ENCODE measurements at regions not wholly inside any gene's neighbourhood (a gene's known extent, or its start where the extent isn't known, plus 50 kb on each side); places are given as distances from the start of the nearest gene placed in this dataset.

DNA sequence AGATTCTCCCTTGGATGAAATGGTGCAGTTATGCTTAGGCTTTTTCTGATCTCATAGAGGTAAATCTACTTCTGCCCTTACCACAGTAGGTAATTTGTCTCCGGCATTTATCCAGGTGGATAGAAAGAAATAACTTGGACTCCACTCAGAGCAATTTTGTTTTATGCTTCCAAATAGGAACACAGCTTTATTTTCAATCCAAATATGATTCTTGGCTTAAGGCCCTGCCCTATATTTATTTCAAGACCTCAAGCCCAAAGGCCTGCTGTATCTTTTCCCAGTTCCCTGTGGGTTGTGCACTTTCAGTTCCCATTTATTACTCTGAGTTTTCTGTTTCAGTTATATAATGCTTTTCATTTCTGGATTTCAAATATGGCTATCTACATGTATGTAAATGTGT lies 274.2 kb upstream of the SMC2 start:
- no peaks in the 10 kb centered on the region for H3K27me3 Mint-ChIP-seq
- DNase-seq (ENCODE audit: extremely low spot score, unreplicated experiment), result no peak
- no peak overlapping the region for H3K4me3 Mint-ChIP-seq
- TF ChIP-seq, protein P1, sequence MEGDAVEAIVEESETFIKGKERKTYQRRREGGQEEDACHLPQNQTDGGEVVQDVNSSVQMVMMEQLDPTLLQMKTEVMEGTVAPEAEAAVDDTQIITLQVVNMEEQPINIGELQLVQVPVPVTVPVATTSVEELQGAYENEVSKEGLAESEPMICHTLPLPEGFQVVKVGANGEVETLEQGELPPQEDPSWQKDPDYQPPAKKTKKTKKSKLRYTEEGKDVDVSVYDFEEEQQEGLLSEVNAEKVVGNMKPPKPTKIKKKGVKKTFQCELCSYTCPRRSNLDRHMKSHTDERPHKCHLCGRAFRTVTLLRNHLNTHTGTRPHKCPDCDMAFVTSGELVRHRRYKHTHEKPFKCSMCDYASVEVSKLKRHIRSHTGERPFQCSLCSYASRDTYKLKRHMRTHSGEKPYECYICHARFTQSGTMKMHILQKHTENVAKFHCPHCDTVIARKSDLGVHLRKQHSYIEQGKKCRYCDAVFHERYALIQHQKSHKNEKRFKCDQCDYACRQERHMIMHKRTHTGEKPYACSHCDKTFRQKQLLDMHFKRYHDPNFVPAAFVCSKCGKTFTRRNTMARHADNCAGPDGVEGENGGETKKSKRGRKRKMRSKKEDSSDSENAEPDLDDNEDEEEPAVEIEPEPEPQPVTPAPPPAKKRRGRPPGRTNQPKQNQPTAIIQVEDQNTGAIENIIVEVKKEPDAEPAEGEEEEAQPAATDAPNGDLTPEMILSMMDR (conservative IDR thresholded peaks at IDR 0.05), result no peak
- no peak overlapping the region for H3K27ac Mint-ChIP-seq
- H3K36me3 Mint-ChIP-seq, result no peaks in the 10 kb centered on the region
- H3K9me3 Mint-ChIP-seq, result no peaks in the 10 kb centered on the region
- no peaks in the 10 kb centered on the region for H3K4me1 Mint-ChIP-seq (ENCODE audit: unreplicated experiment)

DNA sequence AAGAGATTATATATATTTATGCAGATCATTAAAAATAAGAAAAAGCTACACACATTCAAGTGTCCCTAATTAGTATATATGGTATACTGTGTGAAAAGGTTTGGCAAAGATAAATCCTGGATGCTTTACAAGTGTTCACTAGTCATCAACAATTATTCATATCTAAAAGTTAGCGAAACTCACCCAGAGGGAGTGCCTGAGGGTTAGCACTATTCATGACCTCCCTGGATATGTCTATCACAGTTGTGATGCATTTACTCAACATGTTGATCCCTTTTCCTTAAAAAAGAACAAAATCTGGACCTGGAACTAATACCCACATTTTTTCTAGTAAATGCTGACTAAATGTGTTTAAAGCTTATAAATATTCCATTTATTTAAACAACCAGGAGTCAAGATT lies 273.0 kb upstream of the SMC2 start:
- H3K27ac Mint-ChIP-seq, result no peak overlapping the region
- H3K27me3 Mint-ChIP-seq, result no peaks in the 10 kb centered on the region
- no peak overlapping the region for H3K4me3 Mint-ChIP-seq
- TF ChIP-seq, protein P1 (conservative IDR thresholded peaks at IDR 0.05), result no peak
- no peak for DNase-seq (ENCODE audit: extremely low spot score, unreplicated experiment)
- H3K4me1 Mint-ChIP-seq (ENCODE audit: unreplicated experiment), result no peaks in the 10 kb centered on the region
- no peaks in the 10 kb centered on the region for H3K9me3 Mint-ChIP-seq
- H3K36me3 Mint-ChIP-seq, result no peaks in the 10 kb centered on the region

DNA sequence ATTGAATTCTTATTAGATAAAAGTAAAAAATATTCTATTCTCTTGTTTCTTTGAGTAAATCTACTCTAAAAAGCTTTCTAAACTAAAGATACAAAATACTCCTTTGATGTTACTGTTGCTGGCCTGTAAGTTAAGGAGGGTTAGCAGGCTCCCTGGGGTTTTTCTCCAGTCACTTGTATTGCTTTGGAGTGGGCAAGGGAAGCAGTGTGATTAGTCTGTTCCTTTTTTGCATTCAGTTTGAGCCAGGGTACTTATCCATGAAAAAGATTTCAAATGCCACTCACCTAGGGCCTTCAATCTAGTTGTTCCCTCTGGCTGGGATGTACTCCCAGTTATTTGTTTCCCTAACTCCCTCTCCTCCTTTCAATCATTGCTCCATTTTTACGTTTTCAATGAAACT lies 256.2 kb upstream of the SMC2 start:
- Mint-ChIP-seq H3K36me3 (no peaks in the 10 kb centered on the region), H3K4me3 (no peak overlapping the region)

DNA sequence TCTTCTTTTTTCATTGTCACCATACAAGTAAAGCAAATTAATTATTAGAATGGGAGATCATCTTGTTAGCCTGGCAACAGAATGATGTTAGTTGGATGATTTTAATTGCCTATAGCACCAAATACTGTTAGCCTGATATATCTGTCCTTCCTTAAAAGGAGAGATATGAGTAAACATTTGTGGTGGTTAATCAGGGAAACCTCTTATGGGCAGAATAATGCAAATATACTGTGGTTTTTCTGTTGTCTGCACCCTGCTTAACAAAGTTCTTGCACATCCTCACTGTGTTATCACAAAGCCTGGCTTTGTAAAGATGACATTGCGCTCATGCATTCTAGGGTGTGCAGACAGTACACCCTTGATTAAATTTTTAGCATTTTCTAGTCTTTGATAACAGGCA lies 254.9 kb upstream of the SMC2 start:
- TF ChIP-seq, protein P1 (conservative IDR thresholded peaks at IDR 0.05), result no peak
- Mint-ChIP-seq H3K4me3 (no peak overlapping the region), H3K27me3 (no peaks in the 10 kb centered on the region), H3K36me3 (no peaks in the 10 kb centered on the region), H3K27ac (no peak overlapping the region), H3K4me1 (ENCODE audit: unreplicated experiment) (no peaks in the 10 kb centered on the region), H3K9me3 (no peaks in the 10 kb centered on the region)
- DNase-seq (ENCODE audit: extremely low spot score, unreplicated experiment), result no peak

More for the DNA sequence above, 256.2 kb upstream of the SMC2 start:
- Mint-ChIP-seq H3K9me3 (no peaks in the 10 kb centered on the region), H3K27ac (no peak overlapping the region), H3K4me1 (ENCODE audit: unreplicated experiment) (no peaks in the 10 kb centered on the region), H3K27me3 (no peaks in the 10 kb centered on the region)
- no peak for DNase-seq (ENCODE audit: extremely low spot score, unreplicated experiment)
- TF ChIP-seq, protein P1 (conservative IDR thresholded peaks at IDR 0.05), result no peak

DNA sequence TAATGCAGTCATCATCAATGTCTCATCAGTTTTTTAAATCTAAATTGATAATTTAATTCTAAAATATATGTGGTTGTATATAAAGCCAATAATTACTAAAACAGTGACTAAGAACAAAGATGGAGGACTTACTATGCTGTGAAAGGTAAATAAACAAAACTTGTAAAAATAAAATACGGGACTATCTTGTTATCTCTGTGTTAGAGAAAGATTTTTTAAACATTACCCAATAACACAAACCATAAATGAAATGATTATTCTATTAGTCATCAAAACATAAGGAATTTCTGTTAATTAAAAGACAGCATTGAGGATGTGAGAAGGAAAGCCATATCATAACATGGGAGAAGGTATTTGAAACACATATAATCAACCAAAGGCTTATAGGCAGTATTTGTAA lies 226.2 kb upstream of the SMC2 start:
- no peaks in the 10 kb centered on the region for H3K4me1 Mint-ChIP-seq (ENCODE audit: unreplicated experiment)
- H3K36me3 Mint-ChIP-seq, result no peaks in the 10 kb centered on the region
- no peaks in the 10 kb centered on the region for H3K27me3 Mint-ChIP-seq
- no peak for DNase-seq (ENCODE audit: extremely low spot score, unreplicated experiment)
- H3K27ac Mint-ChIP-seq, result no peak overlapping the region
- no peak overlapping the region for H3K4me3 Mint-ChIP-seq
- no peaks in the 10 kb centered on the region for H3K9me3 Mint-ChIP-seq
- TF ChIP-seq, protein P1 (conservative IDR thresholded peaks at IDR 0.05), result no peak

DNA sequence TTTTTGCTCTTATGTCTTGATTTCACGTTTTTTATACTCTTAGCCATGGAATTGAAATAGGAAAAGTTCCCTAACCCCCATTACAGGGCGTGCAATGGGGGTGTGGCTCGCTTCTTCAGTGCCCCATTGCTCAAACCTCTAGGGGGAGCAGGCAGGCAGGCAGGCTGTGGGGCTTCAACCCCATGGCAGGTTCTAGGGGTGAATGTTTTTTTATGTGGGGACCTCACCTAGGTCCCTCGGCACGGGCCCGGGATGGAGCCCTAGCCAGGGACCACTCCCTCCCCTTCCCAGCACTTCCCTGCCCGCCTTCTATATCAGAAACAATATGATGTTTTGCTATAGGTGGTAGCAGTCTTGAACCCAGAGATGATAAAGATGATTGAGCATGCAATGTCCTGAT lies 221.3 kb upstream of the SMC2 start:
- no peaks in the 10 kb centered on the region for H3K4me1 Mint-ChIP-seq (ENCODE audit: unreplicated experiment)
- no peak overlapping the region for H3K4me3 Mint-ChIP-seq
- no peak for DNase-seq (ENCODE audit: extremely low spot score, unreplicated experiment)
- TF ChIP-seq, protein P1 (conservative IDR thresholded peaks at IDR 0.05), result no peak
- no peak overlapping the region for H3K27ac Mint-ChIP-seq
- no peaks in the 10 kb centered on the region for H3K27me3 Mint-ChIP-seq
- no peaks in the 10 kb centered on the region for H3K9me3 Mint-ChIP-seq
- H3K36me3 Mint-ChIP-seq, result no peaks in the 10 kb centered on the region

All from type B pancreatic cell (in vitro differentiated cells).